H9 (cell line): ENCODE measurements at regions not wholly inside any gene's neighbourhood (a gene's known extent, or its start where the extent isn't known, plus 50 kb on each side); places are given as distances from the start of the nearest gene placed in this dataset.
A peak's percentile ranks its signal among the peaks of the same experiment; 100 is the strongest.

ENCODE experiments used
- DNase-seq: peaks from one replicate; pipeline ENCODE4 v3.0.0-alpha.2; 2017
- H2AFZ ChIP-seq: one replicate; pipeline ENCODE4 v1.6.1; 2013; ENCODE audit warnings: mild to moderate bottlenecking, low read length, control low read depth, moderate library complexity
- H2AK5ac ChIP-seq: 2 replicates; pipeline ENCODE4 v1.6.1; 2013; ENCODE audit warnings: low read length, control low read depth, mixed read lengths; ENCODE audit not compliant: insufficient read length
- H2BK120ac ChIP-seq: one replicate; pipeline ENCODE4 v1.6.1; 2013; ENCODE audit warnings: low read depth, mild to moderate bottlenecking, low read length, control low read depth, inconsistent platforms; ENCODE audit not compliant: poor library complexity, severe bottlenecking
- H2BK12ac ChIP-seq: 2 replicates; pipeline ENCODE4 v1.6.1; 2013; ENCODE audit warnings: low read length, control low read depth, mixed read lengths, low read depth; ENCODE audit not compliant: insufficient read length
- H2BK15ac ChIP-seq: 2 replicates; pipeline ENCODE4 v1.6.1; 2013; ENCODE audit warnings: low read depth, low read length, control low read depth
- H2BK20ac ChIP-seq: one replicate; pipeline ENCODE4 v1.6.1; 2013; ENCODE audit warnings: low read depth, mild to moderate bottlenecking, low read length, control low read depth, inconsistent platforms; ENCODE audit not compliant: poor library complexity, severe bottlenecking
- H2BK5ac ChIP-seq: 2 replicates; pipeline ENCODE4 v1.6.1; 2013; ENCODE audit warnings: low read length, control low read depth, mixed read lengths; ENCODE audit not compliant: insufficient read length
- H3K14ac ChIP-seq: 2 replicates; pipeline ENCODE4 v1.6.1; 2013; ENCODE audit warnings: low read length, control low read depth; ENCODE audit not compliant: insufficient read depth
- H3K18ac ChIP-seq: 2 replicates; pipeline ENCODE4 v1.6.1; 2013; ENCODE audit warnings: low read depth, mild to moderate bottlenecking, mixed read lengths, low read length, control low read depth; ENCODE audit not compliant: insufficient read length
- H3K23ac ChIP-seq: 2 replicates; pipeline ENCODE4 v1.6.1; 2013; ENCODE audit warnings: low read length, control low read depth, mixed read lengths, low read depth; ENCODE audit not compliant: insufficient read length
- H3K23me2 ChIP-seq: 2 replicates; pipeline ENCODE4 v1.6.1; 2013; ENCODE audit warnings: low read depth, mild to moderate bottlenecking, mixed read lengths, low read length, control low read depth; ENCODE audit not compliant: insufficient read length, poor library complexity, severe bottlenecking
- H3K27ac ChIP-seq: 2 replicates; pipeline ENCODE4 v1.5.1; 2013; ENCODE audit warnings: low read length, control low read depth, mixed read lengths, low read depth; ENCODE audit not compliant: insufficient read length
- H3K27me3 ChIP-seq: 2 replicates; pipeline ENCODE4 v1.6.1; 2013; ENCODE audit warnings: low read length, control low read depth, inconsistent platforms; ENCODE audit not compliant: insufficient read depth
- H3K4ac ChIP-seq: 2 replicates; pipeline ENCODE4 v1.6.1; 2013; ENCODE audit warnings: low read depth, mild to moderate bottlenecking, control low read depth, inconsistent platforms, low read length, moderate library complexity
- H3K4me1 ChIP-seq: 2 replicates; pipeline ENCODE4 v1.6.1; 2013; ENCODE audit warnings: low read length, control low read depth, inconsistent platforms; ENCODE audit not compliant: insufficient read depth
- H3K4me2 ChIP-seq: 2 replicates; pipeline ENCODE4 v1.6.1; 2013; ENCODE audit warnings: low read length, control low read depth, mixed read lengths; ENCODE audit not compliant: insufficient read length, insufficient read depth
- H3K56ac ChIP-seq: 2 replicates; pipeline ENCODE4 v1.6.1; 2013; ENCODE audit warnings: low read depth, mild to moderate bottlenecking, mixed read lengths, low read length, control low read depth; ENCODE audit not compliant: insufficient read length
- H3K79me1 ChIP-seq: 2 replicates; pipeline ENCODE4 v1.6.1; 2013; ENCODE audit warnings: low read depth, mild to moderate bottlenecking, moderate library complexity, low read length, control low read depth, inconsistent platforms; ENCODE audit not compliant: insufficient read depth, poor library complexity, severe bottlenecking
- H3K79me2 ChIP-seq: 2 replicates; pipeline ENCODE4 v1.6.1; 2013; ENCODE audit warnings: low read length, control low read depth, inconsistent platforms; ENCODE audit not compliant: insufficient read depth
- H3K9ac ChIP-seq: 2 replicates; pipeline ENCODE4 v1.6.1; 2013; ENCODE audit warnings: low read length, control low read depth, mixed read lengths; ENCODE audit not compliant: insufficient read length; ENCODE audit errors: extremely low read depth
- H3K9me3 ChIP-seq: one replicate; pipeline ENCODE4 v1.6.1; 2013; ENCODE audit warnings: low read depth, low read length, inconsistent platforms; ENCODE audit not compliant: control insufficient read depth
- H3T11ph ChIP-seq: one replicate; pipeline ENCODE4 v1.6.1; 2013; ENCODE audit warnings: mild to moderate bottlenecking, low read length, control low read depth, inconsistent platforms
- H4K20me1 ChIP-seq: one replicate; pipeline ENCODE4 v1.6.1; 2013; ENCODE audit not compliant: control insufficient read depth, insufficient read length, insufficient read depth
- H4K5ac ChIP-seq: 2 replicates; pipeline ENCODE4 v1.6.1; 2013; ENCODE audit warnings: low read depth, mild to moderate bottlenecking, mixed read lengths, low read length, control low read depth; ENCODE audit not compliant: insufficient read length
- H4K8ac ChIP-seq: replicated peaks from 2 replicates; pipeline ENCODE4 v1.6.1; 2013; ENCODE audit warnings: low read length, control low read depth, mixed read lengths, low read depth; ENCODE audit not compliant: insufficient read length
- H4K91ac ChIP-seq: 2 replicates; pipeline ENCODE4 v1.6.1; 2013; ENCODE audit warnings: low read depth, mild to moderate bottlenecking, moderate library complexity, mixed read lengths, low read length, control low read depth; ENCODE audit not compliant: insufficient read length
- H3K27ac Mint-ChIP-seq, 3 experiments: 2 replicates in 2 of 3; 3 replicates in 1 of 3; pipeline ENCODE4 v1.8.0; 2020 to 2021; ENCODE audit warnings: mixed read lengths in 3 of 3, mild to moderate bottlenecking in 1 of 3, moderate library complexity in 1 of 3
- H3K27me3 Mint-ChIP-seq: 2 replicates; pipeline ENCODE4 v1.8.0; 2021; ENCODE audit warnings: low read depth, mild to moderate bottlenecking, moderate library complexity, mixed read lengths
- H3K36me3 Mint-ChIP-seq, 3 experiments: 2 replicates in 2 of 3; 3 replicates in 1 of 3; pipeline ENCODE4 v1.8.0; 2020 to 2021; ENCODE audit warnings: low read depth in 3 of 3, mixed read lengths in 3 of 3; ENCODE audit not compliant: insufficient read depth in 1 of 3
- H3K4me1 Mint-ChIP-seq, 2 experiments: 2 replicates each; pipeline ENCODE4 v1.8.0; 2020; ENCODE audit warnings: mixed read lengths in 2 of 2
- H3K4me3 Mint-ChIP-seq, 2 experiments: 2 replicates in 1 of 2; 3 replicates in 1 of 2; pipeline ENCODE4 v1.8.0; 2020 to 2021; ENCODE audit warnings: mild to moderate bottlenecking in 2 of 2, mixed read lengths in 2 of 2, moderate library complexity in 1 of 2
- H3K9me3 Mint-ChIP-seq, 2 experiments: 2 replicates in 1 of 2; 3 replicates in 1 of 2; pipeline ENCODE4 v1.8.0; 2020; ENCODE audit warnings: mild to moderate bottlenecking in 2 of 2, mixed read lengths in 2 of 2, moderate library complexity in 1 of 2
- WGBS: extraction: QIAGEN DNeasy Blood & Tissue Kit; methylation state at CpG from one replicate; pipeline ENCODE4 v1.1.7; 2013; ENCODE audit warnings: missing lambda C conversion rate, low lambda C conversion rate, mixed read lengths; ENCODE audit not compliant: insufficient read length; ENCODE audit errors: extremely low coverage; 5-methylcytosine and 5-hydroxymethylcytosine counted together
- TF ChIP-seq, protein P1 (sequence below): fragments of 200-600 bp; sonication (generic); conservative IDR thresholded peaks from 3 replicates; pipeline ENCODE4 v1.8.0; 2021; ENCODE audit warnings: antibody characterized with exemption, mild to moderate bottlenecking

DNA sequence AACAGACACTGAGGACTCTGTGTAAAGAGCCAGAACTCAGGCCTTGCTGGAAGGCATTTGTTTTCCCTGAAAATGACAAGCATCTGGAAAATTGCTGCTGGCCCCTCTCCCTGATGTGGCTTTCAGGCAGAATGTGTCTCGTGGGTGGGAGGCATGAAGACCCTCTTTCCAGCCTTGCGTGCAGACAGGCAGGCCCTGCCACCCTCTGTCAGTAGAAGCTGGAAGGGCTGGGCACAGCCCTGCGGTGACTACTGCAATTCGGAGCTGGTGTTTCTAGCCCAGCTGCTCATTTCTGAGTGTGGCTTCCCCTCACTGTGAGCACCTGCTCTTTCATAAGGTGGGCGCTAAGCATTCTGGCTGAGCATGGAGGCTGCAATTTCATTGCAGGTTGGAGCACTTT lies 349.9 kb downstream of the PTPRU start:
- DNase-seq: no peak

More for the DNA sequence above, 349.9 kb downstream of the PTPRU start:
- no peak overlapping the region for H3T11ph ChIP-seq
- H4K5ac ChIP-seq: no peak overlapping the region
- H2AFZ ChIP-seq: no peak overlapping the region
- H3K4ac ChIP-seq: no peak overlapping the region
- no peak overlapping the region for H4K8ac ChIP-seq
- no peaks in the 10 kb centered on the region for H3K9me3 ChIP-seq
- no peak overlapping the region for H2BK5ac ChIP-seq
- H4K91ac ChIP-seq: no peak overlapping the region
- no peaks in the 10 kb centered on the region for H3K4me1 ChIP-seq
- Mint-ChIP-seq H3K36me3 (0 out of 7 replicates have a peak, but pooled peaks cover 0 to 1% (median 0%) of the 10 kb centered on the region in 3 experiments), H3K4me1 (peaks cover 4 to 12% of the 10 kb centered on the region in 2 experiments; a peak in 3 of 4 replicates), H3K27me3 (no peaks in the 10 kb centered on the region; the same call in 1 of the 2 replicates), H3K4me3 (no peak overlapping the region), H3K27ac (no peak overlapping the region), H3K9me3 (no peaks in the 10 kb centered on the region; a peak in 2 of 5 replicates)
- H3K23me2 ChIP-seq: no peaks in the 10 kb centered on the region
- no peak overlapping the region for H3K14ac ChIP-seq
- H3K27me3 ChIP-seq: no peaks in the 10 kb centered on the region
- H3K9ac ChIP-seq: no peak overlapping the region
- no peak overlapping the region for H2BK12ac ChIP-seq
- H3K18ac ChIP-seq: no peak overlapping the region
- H2AK5ac ChIP-seq: no peak overlapping the region
- no peak overlapping the region for H3K4me2 ChIP-seq
- WGBS: no CpG with 5 or more reads among the region's 5 CpGs
- no peaks in the 10 kb centered on the region for H3K79me1 ChIP-seq
- H2BK15ac ChIP-seq: 0 out of 2 replicates have a peak overlapping the region, but pooled peaks have one; percentile 24
- no peaks in the 10 kb centered on the region for H3K79me2 ChIP-seq
- H2BK120ac ChIP-seq: no peak overlapping the region
- no peak overlapping the region for H3K23ac ChIP-seq
- TF ChIP-seq, protein P1, sequence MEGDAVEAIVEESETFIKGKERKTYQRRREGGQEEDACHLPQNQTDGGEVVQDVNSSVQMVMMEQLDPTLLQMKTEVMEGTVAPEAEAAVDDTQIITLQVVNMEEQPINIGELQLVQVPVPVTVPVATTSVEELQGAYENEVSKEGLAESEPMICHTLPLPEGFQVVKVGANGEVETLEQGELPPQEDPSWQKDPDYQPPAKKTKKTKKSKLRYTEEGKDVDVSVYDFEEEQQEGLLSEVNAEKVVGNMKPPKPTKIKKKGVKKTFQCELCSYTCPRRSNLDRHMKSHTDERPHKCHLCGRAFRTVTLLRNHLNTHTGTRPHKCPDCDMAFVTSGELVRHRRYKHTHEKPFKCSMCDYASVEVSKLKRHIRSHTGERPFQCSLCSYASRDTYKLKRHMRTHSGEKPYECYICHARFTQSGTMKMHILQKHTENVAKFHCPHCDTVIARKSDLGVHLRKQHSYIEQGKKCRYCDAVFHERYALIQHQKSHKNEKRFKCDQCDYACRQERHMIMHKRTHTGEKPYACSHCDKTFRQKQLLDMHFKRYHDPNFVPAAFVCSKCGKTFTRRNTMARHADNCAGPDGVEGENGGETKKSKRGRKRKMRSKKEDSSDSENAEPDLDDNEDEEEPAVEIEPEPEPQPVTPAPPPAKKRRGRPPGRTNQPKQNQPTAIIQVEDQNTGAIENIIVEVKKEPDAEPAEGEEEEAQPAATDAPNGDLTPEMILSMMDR: no peak
- no peak overlapping the region for H2BK20ac ChIP-seq
- no peak overlapping the region for H3K56ac ChIP-seq
- H4K20me1 ChIP-seq: no peaks in the 10 kb centered on the region
- H3K27ac ChIP-seq: no peak overlapping the region
